ENCODE measurements at regions not wholly inside any gene's neighbourhood (a gene's known extent, or its start where the extent isn't known, plus 50 kb on each side); places are given as distances from the start of the nearest gene placed in this dataset.

DNA sequence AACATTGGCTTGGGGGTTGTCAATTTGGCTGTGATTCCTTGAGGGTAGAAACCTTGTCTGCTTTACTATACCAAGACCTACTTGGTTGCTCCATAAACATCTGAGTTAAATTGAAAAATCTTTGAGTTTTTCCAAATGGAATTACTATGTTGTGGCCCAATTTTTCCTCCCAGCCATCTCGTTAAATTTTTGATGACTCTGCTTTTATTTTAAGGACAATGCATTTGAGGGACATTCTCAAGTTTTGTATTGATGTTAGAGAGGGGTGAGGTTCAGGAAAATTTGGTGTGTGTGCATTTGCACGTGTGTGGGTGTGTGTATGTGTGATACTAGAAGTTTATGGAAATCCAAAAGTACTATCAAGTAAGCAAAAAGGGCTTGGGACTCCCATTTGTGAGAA, 491.4 kb upstream of the KLF4 start:
- ChIA-PET POLR2A (no interaction called here), CTCF (no interaction called here)
- Mint-ChIP-seq H3K27me3 (ENCODE audit: insufficient read depth, unreplicated experiment) (no peaks in the 10 kb centered on the region), H3K4me3 (ENCODE audit: unreplicated experiment) (no peak overlapping the region), H3K36me3 (ENCODE audit: insufficient read depth, unreplicated experiment) (no peaks in the 10 kb centered on the region), H3K9me3 (ENCODE audit: unreplicated experiment) (no peaks in the 10 kb centered on the region), H3K27ac (ENCODE audit: low read depth, unreplicated experiment) (no peak overlapping the region), H3K4me1 (ENCODE audit: insufficient read depth, unreplicated experiment) (peaks cover 16% of the 10 kb centered on the region)
- intact Hi-C loops (cut with micrococcal nuclease) = no loop called here
- TF ChIP-seq, protein P1, sequence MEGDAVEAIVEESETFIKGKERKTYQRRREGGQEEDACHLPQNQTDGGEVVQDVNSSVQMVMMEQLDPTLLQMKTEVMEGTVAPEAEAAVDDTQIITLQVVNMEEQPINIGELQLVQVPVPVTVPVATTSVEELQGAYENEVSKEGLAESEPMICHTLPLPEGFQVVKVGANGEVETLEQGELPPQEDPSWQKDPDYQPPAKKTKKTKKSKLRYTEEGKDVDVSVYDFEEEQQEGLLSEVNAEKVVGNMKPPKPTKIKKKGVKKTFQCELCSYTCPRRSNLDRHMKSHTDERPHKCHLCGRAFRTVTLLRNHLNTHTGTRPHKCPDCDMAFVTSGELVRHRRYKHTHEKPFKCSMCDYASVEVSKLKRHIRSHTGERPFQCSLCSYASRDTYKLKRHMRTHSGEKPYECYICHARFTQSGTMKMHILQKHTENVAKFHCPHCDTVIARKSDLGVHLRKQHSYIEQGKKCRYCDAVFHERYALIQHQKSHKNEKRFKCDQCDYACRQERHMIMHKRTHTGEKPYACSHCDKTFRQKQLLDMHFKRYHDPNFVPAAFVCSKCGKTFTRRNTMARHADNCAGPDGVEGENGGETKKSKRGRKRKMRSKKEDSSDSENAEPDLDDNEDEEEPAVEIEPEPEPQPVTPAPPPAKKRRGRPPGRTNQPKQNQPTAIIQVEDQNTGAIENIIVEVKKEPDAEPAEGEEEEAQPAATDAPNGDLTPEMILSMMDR (IDR thresholded peaks at IDR 0.05; ENCODE audit: unreplicated experiment) = no peak
- no peak for DNase-seq (ENCODE audit: unreplicated experiment)
- BruUV-seq (replicated peaks) = no TSS peak

DNA sequence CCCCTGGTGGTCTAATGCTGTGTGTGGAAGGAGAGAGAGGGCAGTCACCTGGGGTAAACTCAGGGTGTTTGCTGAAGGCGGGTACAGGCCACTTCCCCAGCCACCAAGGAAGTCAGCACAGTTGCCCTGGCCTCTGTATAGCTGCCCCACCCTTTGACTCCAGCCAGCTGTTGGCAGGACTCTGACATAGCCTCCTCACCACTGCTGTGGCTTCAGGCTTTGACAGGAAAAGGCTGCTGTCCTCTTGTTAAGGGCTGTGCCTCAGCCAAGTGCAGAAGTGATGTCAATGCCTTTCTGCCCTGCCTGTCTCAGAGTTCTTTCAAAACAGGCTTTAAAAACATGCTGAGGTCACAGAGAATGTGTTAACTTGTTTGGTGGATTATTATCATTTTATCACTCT, 487.2 kb upstream of the KLF4 start:
- no peaks in the 10 kb centered on the region for H3K9me3 Mint-ChIP-seq (ENCODE audit: unreplicated experiment)
- no peak overlapping the region for H3K4me3 Mint-ChIP-seq (ENCODE audit: unreplicated experiment)
- ChIA-PET CTCF (no interaction called here), POLR2A (no interaction called here)
- no peak overlapping the region for H3K27ac Mint-ChIP-seq (ENCODE audit: low read depth, unreplicated experiment)
- no TSS peak for BruUV-seq (replicated peaks)
- no peaks in the 10 kb centered on the region for H3K27me3 Mint-ChIP-seq (ENCODE audit: insufficient read depth, unreplicated experiment)
- no peak for DNase-seq (ENCODE audit: unreplicated experiment)
- H3K4me1 Mint-ChIP-seq (ENCODE audit: insufficient read depth, unreplicated experiment) = peaks cover 15% of the 10 kb centered on the region
- TF ChIP-seq, protein P1 (IDR thresholded peaks at IDR 0.05; ENCODE audit: unreplicated experiment) = no peak
- no peaks in the 10 kb centered on the region for H3K36me3 Mint-ChIP-seq (ENCODE audit: insufficient read depth, unreplicated experiment)
- intact Hi-C loops (cut with micrococcal nuclease) = no loop called here

DNA sequence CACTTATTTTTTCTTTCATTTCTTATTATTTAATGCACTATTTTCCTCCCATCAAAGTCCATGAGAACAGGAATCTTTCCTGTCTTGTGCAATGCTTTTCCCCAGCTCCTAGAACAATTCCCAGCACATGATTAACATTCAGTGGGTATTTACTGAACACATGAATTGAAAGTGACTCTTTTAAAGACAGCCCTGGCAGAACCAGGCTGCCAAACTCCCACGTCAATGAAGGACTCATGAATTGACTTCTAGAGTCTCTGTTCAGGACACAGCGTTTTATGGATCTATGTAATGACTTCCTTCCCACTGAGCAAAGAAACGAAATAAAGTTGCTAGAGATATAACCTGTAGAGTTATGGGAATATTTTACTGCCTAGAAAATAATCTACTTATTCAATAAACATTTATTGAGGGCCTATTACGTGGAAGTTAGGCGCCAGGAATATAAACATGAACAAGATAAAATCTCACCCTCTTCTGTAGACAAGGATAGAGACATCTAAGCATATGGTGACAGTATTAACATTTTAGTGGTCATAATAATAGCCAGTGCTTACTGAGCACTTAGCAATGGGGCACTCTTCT, 485.9 kb upstream of the KLF4 start:
- ChIA-PET POLR2A (interaction anchor here (0.6 kb wide), 1 partner anchor 62 kb away, joined by 3 read pairs; no protein-coding TSS in a partner anchor), CTCF (no interaction called here)
- H3K4me1 Mint-ChIP-seq (ENCODE audit: insufficient read depth, unreplicated experiment) = peaks cover 15% of the 10 kb centered on the region
- no TSS peak for BruUV-seq (replicated peaks)
- no peaks in the 10 kb centered on the region for H3K9me3 Mint-ChIP-seq (ENCODE audit: unreplicated experiment)
- H3K36me3 Mint-ChIP-seq (ENCODE audit: insufficient read depth, unreplicated experiment) = no peaks in the 10 kb centered on the region
- DNase-seq (ENCODE audit: unreplicated experiment) = no peak
- TF ChIP-seq, protein P1 (IDR thresholded peaks at IDR 0.05; ENCODE audit: unreplicated experiment) = no peak
- H3K27ac Mint-ChIP-seq (ENCODE audit: low read depth, unreplicated experiment) = no peak overlapping the region
- H3K4me3 Mint-ChIP-seq (ENCODE audit: unreplicated experiment) = no peak overlapping the region
- intact Hi-C loops (cut with micrococcal nuclease) = no loop called here
- H3K27me3 Mint-ChIP-seq (ENCODE audit: insufficient read depth, unreplicated experiment) = no peaks in the 10 kb centered on the region

DNA sequence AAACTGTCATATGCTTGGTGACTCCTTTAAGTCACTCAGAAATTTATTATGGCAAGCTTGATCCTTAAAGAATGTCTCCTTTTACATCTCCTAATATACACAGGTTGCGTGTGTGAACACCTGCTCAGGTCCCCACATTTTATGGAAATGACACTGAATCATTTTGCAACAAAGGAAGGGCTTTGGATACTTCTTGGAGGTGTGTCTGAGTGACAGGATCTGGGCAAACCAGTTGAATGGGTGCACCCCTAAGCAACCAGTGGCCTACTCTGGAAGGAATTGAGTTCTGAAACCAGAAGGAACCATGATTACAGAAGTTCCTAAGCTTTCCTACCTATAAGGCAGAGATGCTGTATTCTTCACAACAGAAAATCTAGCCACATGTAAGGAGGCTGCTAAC, 483.9 kb upstream of the KLF4 start:
- no peak for DNase-seq (ENCODE audit: unreplicated experiment)
- no peak overlapping the region for H3K27ac Mint-ChIP-seq (ENCODE audit: low read depth, unreplicated experiment)
- intact Hi-C loops (cut with micrococcal nuclease) = no loop called here
- no peaks in the 10 kb centered on the region for H3K9me3 Mint-ChIP-seq (ENCODE audit: unreplicated experiment)
- TF ChIP-seq, protein P1 (IDR thresholded peaks at IDR 0.05; ENCODE audit: unreplicated experiment) = no peak
- no peaks in the 10 kb centered on the region for H3K27me3 Mint-ChIP-seq (ENCODE audit: insufficient read depth, unreplicated experiment)
- no TSS peak for BruUV-seq (replicated peaks)
- POLR2A ChIA-PET = interaction anchor here (0.9 kb wide), 1 partner anchor 10 kb away, joined by 3 read pairs; no protein-coding TSS in a partner anchor
- H3K4me3 Mint-ChIP-seq (ENCODE audit: unreplicated experiment) = no peak overlapping the region
- CTCF ChIA-PET = interaction anchor here (0.6 kb wide), 1 partner anchor 310 kb away, joined by 3 read pairs; no protein-coding TSS in a partner anchor
- H3K4me1 Mint-ChIP-seq (ENCODE audit: insufficient read depth, unreplicated experiment) = peaks cover 15% of the 10 kb centered on the region
- H3K36me3 Mint-ChIP-seq (ENCODE audit: insufficient read depth, unreplicated experiment) = no peaks in the 10 kb centered on the region
